AG20443 (cell line): ENCODE measurements at regions not wholly inside any gene's neighbourhood (a gene's known extent, or its start where the extent isn't known, plus 50 kb on each side); places are given as distances from the start of the nearest gene placed in this dataset.

Experiments
- DNase-seq: peaks from one replicate; pipeline ENCODE4 v3.0.0; 2012; ENCODE audit warnings: low spot score, mixed read lengths

GRCh38 chr4:121226362-121226761, 62.2 kb upstream of the TNIP3 start:
- no peak for DNase-seq

DNA sequence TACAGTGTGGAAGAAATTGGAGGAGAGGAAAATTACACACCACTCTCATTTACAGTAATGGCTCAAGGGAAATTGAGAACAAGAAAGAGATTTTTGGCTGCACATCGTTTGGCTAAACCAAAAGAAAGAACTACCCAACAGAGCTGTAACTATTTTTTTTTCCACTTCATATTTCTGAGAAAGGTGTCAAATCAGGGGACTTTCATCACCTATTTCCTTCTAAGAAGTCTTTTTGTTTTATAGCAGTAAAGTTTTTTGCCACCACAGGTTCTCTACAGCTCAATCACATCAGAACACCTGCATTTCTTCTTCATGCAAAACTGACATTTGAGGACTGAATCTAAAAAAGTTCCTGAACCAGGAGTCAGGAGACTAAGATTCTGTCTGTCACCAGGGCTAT, 57.5 kb upstream of the TNIP3 start:
- DNase-seq: no peak

DNA sequence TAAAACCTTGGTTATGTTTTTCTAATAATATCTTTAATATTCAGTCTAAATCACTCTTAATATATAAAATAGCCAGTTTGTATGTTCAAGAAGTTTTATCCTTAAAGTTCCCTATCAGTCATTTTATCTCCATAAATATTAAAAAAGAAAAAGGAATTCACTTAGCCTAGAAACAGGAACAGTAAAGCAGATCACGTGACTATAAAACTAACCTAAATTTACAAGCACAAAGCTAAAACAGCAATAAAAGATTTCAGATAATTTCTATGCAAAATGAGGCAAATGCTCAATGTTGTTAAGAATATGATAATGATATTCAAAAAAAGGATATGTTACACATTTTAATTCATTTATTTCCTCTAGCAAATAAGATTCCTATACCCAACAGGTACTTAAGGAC, 57.1 kb upstream of the TNIP3 start:
- DNase-seq: no peak

- DNase-seq: no peak
These were observed 56.6 kb upstream of the TNIP3 start for GRCh38 chr4:121220698-121221097.

- no peak for DNase-seq
These were observed 55.1 kb upstream of the TNIP3 start for GRCh38 chr4:121219227-121219626.

- DNase-seq: peak; percentile 47
These were observed 53.2 kb upstream of the TNIP3 start for GRCh38 chr4:121217351-121217750.

- no peak for DNase-seq
These were observed 52.3 kb upstream of the TNIP3 start for GRCh38 chr4:121216461-121216860.

- no peak for DNase-seq
These were observed 49.8 kb upstream of the TNIP3 start for GRCh38 chr4:121213940-121214339.
